Cardiac muscle cell (in vitro differentiated cells and primary cell): ENCODE measurements at regions not wholly inside any gene's neighbourhood (a gene's known extent, or its start where the extent isn't known, plus 50 kb on each side); places are given as distances from the start of the nearest gene placed in this dataset.

Source experiments
- DNase-seq, 2 donors: peaks; one replicate each; pipeline versions ENCODE4 v3.0.0 to v3.0.0-alpha.2; 2010 to 2017; ENCODE audit warnings: low read depth in 1 of 2, low spot score in 1 of 2
- H3K27ac ChIP-seq: fragments of 200-600 bp; sonication (generic); 2 replicates; pipeline ENCODE4 v1.5.1; 2016
- H3K27me3 ChIP-seq: fragments of 200-600 bp; sonication (generic); 2 replicates; pipeline ENCODE4 v1.6.0; 2016; ENCODE audit warnings: control low read depth
- H3K36me3 ChIP-seq: fragments of 200-600 bp; sonication (generic); 2 replicates; pipeline ENCODE4 v1.5.1; 2016; ENCODE audit warnings: control low read depth
- H3K4me1 ChIP-seq: fragments of 200-600 bp; sonication (generic); 2 replicates; pipeline ENCODE4 v1.8.1; 2017; ENCODE audit warnings: low read depth, mild to moderate bottlenecking, mixed run types
- H3K4me3 ChIP-seq: fragments of 200-600 bp; sonication (generic); 2 replicates; pipeline ENCODE4 v1.5.1; 2016; ENCODE audit warnings: mild to moderate bottlenecking
- H3K9me3 ChIP-seq: fragments of 200-600 bp; sonication (generic); 2 replicates; pipeline ENCODE4 v1.5.1; 2017; ENCODE audit warnings: low read depth, mild to moderate bottlenecking, control low read depth
- CTCF ChIP-seq: IDR thresholded peaks from 2 replicates; pipeline ENCODE4 v1.5.1; 2012; ENCODE audit warnings: low read depth, mild to moderate bottlenecking, low read length

- Histone ChIP-seq H3K4me1 (no peaks in the 10 kb centered on the region), H3K4me3 (no peak overlapping the region), H3K36me3 (no peaks in the 10 kb centered on the region), H3K27me3 (no peaks in the 10 kb centered on the region), H3K27ac (no peak overlapping the region), H3K9me3 (no peaks in the 10 kb centered on the region)
- no peak for DNase-seq
- TF ChIP-seq CTCF, result no peak
Observed at GRCh38 chr7:109049366-109049765, 479.7 kb downstream of the DNAJB9 start.

GRCh38 chr7:109059089-109059488 is 489.4 kb downstream of the DNAJB9 start:
- no peak for TF ChIP-seq CTCF
- no peaks in the 10 kb centered on the region for H3K27me3 ChIP-seq
- no peaks in the 10 kb centered on the region for H3K36me3 ChIP-seq
- no peaks in the 10 kb centered on the region for H3K4me1 ChIP-seq
- no peaks in the 10 kb centered on the region for H3K9me3 ChIP-seq
- H3K27ac ChIP-seq, result no peak overlapping the region
- DNase-seq, result no peak
- H3K4me3 ChIP-seq, result no peak overlapping the region

GRCh38 chr7:109062798-109063197 is 493.1 kb downstream of the DNAJB9 start:
- Histone ChIP-seq H3K4me3 (no peak overlapping the region), H3K27ac (no peak overlapping the region), H3K27me3 (no peaks in the 10 kb centered on the region), H3K36me3 (no peaks in the 10 kb centered on the region), H3K4me1 (no peaks in the 10 kb centered on the region), H3K9me3 (no peaks in the 10 kb centered on the region)
- no peak for TF ChIP-seq CTCF
- DNase-seq, result no peak

- H3K4me1 ChIP-seq, result no peaks in the 10 kb centered on the region
- no peaks in the 10 kb centered on the region for H3K36me3 ChIP-seq
- no peak overlapping the region for H3K4me3 ChIP-seq
- no peaks in the 10 kb centered on the region for H3K9me3 ChIP-seq
- no peaks in the 10 kb centered on the region for H3K27me3 ChIP-seq
- no peak for TF ChIP-seq CTCF
- no peak overlapping the region for H3K27ac ChIP-seq
- DNase-seq, result no peak
Observed at GRCh38 chr7:109073543-109073942, 503.9 kb downstream of the DNAJB9 start.

GRCh38 chr7:109076396-109076972 is 506.8 kb downstream of the DNAJB9 start:
- Histone ChIP-seq H3K27me3 (no peaks in the 10 kb centered on the region), H3K36me3 (no peaks in the 10 kb centered on the region), H3K4me1 (no peaks in the 10 kb centered on the region), H3K4me3 (no peak overlapping the region), H3K9me3 (no peaks in the 10 kb centered on the region), H3K27ac (no peak overlapping the region)
- TF ChIP-seq CTCF, result no peak
- no peak for DNase-seq

GRCh38 chr7:109091042-109091441 is 521.4 kb downstream of the DNAJB9 start:
- Histone ChIP-seq H3K9me3 (no peaks in the 10 kb centered on the region), H3K4me1 (no peaks in the 10 kb centered on the region)

More at GRCh38 chr7:109091042-109091441, 521.4 kb downstream of the DNAJB9 start:
- H3K4me3 ChIP-seq, result no peak overlapping the region
- no peak for DNase-seq
- no peak overlapping the region for H3K27ac ChIP-seq
- H3K27me3 ChIP-seq, result no peaks in the 10 kb centered on the region
- no peak for TF ChIP-seq CTCF
- H3K36me3 ChIP-seq, result no peaks in the 10 kb centered on the region
